ENCODE measurements at regions not wholly inside any gene's neighbourhood (a gene's known extent, or its start where the extent isn't known, plus 50 kb on each side); places are given as distances from the start of the nearest gene placed in this dataset.
"Not testable (repeated sequence)": the region's sequence is repeated elsewhere in the genome, so short reads cannot be mapped to it uniquely, and the experiment has no call there.

DNA sequence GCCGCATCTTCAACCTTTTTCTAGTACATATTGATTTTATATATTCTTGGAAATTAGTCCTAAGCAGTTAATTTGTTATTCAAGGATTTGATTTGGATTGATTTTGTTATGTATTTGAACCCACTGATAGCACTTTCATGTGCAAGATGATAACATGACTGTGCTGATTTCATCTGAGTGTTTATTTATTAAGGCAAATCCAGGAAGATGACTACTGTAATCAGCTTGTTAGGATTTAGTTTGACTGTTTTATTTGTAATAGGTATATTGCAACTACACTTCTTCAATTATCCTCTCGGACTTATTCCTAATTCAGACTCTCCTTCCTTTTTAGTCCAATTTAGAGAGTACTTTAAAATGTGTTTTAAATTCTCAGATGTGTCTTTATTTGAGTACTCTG is 75.1 kb upstream of the PRKG1 start:
- DNase-seq, result no peak

- no peak for DNase-seq
These were observed 74.1 kb upstream of the PRKG1 start for GRCh38 chr10:51000164-51000563.

DNA sequence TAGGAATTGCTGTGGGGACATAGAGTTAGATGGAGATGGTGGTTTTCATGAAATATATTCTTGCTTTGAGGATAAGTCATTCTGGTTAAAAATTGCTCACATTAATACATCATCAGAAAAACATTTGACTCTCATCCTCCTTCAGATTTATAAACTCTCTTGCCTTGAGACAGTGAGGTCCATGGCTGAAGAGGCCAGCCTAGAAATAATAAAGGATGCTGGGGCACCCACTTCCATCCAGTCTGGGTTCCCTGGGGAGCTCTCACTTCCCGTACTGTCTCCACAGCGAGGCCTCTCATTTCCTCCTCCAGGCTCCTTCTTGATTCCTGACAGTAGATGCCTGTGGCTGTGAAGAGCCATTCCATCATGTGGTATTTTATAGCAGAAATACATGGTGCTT is 73.3 kb upstream of the PRKG1 start:
- no peak for DNase-seq

DNA sequence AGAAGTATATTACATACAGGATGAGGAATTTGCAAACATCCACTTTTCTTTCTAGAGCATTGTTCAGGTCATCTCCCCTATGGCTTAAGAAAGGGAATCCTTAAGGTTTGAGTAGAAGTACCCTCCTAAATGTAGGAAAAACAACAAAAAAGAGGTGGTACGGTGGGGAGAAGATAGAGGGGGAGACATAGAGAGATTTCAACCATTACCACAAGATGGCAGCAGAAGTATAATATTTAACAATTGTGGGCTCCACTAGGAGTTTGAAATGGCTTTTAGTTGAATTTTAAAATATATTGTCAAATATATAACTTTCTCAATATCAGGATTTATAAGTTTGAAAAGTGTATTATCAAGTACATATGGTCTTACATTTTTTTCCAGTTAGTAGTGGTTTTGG is 72.7 kb upstream of the PRKG1 start:
- no peak for DNase-seq

DNA sequence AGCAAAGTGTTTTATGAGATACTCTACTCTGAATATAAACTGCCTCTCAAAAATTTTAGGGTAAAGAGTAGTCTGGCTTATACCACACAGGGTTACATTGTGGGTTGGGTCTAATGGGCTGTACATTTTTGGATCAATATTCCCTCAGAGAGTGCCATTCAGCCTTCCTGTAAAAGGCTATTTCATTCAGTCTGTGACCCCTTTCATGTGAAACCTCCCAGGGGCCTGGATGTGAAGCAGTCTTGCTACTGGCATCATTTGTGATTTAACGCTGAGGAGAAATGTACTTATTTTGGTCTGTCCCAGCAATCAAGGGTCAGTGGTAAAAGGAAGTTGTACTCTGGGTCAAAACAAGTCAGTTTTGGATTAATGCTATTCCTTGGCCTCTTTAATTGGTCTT is 71.8 kb upstream of the PRKG1 start:
- DNase-seq, result no peak

- no peak for DNase-seq
These were observed 69.5 kb upstream of the PRKG1 start for GRCh38 chr10:51004776-51005175.

- DNase-seq, result no peak
These were observed 68.7 kb upstream of the PRKG1 start for GRCh38 chr10:51005551-51005950.

GRCh38 chr10:51006686-51007085 is 67.6 kb upstream of the PRKG1 start:
- no peak for DNase-seq

DNA sequence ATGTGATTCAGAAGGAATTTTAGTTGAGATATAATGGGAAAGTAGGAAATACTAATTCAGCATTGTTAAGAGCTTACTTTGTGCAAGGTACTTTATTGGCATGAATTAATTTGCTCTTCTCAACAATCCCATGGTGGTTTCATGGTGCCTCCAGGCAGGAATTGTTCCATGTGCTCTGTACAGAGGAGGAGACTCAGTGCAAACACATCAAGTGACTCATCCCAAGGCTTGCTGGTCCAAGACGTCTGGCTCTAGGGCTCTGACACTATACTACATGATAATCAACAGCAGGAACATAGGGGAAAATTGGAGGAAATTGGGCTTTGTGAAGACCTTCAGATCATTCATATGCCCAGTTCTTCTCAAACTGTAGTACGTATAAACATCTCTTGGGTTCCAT is 66.5 kb upstream of the PRKG1 start:
- DNase-seq, result no peak

DNA sequence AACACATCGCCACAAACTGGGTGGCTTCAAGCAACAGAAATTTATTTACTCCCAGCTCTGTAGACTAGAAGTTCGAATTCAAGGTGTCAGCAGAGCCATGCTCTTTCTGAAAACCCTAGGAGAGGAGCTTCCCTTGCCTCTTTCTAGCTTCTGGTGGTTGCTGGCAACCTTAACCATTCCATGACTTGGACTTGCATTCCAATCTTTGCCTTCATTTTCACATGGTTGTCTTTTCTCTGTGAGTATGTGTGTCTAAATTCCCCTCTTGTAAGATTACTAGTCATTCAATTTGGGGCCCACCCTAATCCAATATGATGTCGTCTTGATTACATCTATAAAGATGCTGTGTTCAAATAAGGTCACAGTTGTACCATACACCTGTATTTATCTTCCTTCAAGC is 65.9 kb upstream of the PRKG1 start:
- DNase-seq, result no peak

DNA sequence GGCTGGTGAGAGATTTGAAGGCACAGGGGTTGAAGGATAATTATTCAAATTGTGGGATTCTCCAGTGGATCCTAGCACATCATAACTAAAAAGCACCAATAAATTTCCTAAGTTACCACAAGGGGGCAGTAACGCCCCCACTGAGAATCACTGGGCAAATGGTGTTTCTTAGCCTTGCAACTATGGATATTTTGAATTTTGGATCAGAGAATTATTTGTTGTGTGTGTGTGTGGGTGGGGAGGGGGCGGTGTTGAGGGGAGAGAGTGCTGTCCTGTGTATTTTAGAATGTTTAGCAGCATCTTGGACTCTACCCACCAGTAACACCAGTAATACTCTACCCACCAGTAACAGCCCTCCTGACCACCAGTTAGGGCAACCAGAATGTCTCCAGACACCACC is 63.3 kb upstream of the PRKG1 start:
- DNase-seq, result peak; percentile 4

DNA sequence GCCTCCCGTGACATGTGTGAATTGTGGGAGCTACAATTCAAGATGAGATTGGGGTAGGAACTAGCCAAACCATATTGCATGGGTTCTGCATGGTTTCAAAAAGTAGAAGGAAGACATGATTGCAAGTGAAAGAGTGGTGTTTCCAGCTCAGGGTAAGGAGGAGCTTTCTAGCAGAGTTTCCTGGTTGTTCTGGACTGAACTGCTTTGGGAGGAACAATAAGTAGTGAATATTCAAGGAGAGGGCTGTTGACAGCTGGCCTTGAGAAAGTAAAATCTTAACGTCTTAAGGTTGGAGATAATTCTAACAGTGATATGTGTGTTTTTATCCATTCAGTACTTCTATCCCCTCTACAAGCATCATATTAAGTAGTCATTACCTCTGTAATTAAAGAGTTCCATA is 62.2 kb upstream of the PRKG1 start:
- DNase-seq, result no peak

GRCh38 chr10:51014680-51015389 is 59.5 kb upstream of the PRKG1 start:
- DNase-seq, result no peak

DNA sequence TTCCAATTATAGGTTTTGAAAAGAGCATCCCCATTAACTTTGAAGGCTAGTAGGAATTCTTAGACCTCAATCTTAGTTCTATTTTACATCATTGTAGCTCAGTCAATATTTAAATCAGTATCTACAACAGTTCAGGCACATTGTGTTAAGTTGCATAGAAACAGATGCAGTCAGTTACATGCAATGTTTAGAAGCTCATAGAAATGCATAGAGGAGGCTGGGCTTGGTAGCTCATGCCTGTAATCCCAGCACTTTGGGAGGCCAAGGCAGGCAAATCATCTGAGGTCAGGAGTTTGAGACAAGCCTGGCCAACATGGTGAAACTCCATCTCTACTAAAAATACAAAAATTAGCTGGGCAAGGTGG is 58.9 kb upstream of the PRKG1 start:
- DNase-seq, result not testable (repeated sequence)

DNA sequence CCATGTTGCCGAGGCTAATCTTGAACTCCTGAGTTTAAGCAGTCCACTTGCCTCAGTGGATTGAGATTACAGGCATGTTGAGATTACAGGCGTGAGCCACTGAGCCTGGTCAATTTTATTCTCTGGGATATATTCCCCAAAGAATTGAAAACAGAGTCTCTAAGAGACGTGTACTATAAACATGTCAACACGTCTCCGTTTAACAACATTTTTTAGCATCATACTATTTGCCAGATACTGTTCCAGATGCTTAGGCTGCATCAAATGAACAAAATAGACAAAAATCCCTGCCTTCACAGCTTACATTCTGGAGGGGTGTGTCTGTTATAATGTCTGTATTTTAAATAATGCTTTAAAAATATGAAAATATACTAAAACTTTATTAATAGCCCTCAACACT is 54.1 kb upstream of the PRKG1 start:
- no peak for DNase-seq

DNA sequence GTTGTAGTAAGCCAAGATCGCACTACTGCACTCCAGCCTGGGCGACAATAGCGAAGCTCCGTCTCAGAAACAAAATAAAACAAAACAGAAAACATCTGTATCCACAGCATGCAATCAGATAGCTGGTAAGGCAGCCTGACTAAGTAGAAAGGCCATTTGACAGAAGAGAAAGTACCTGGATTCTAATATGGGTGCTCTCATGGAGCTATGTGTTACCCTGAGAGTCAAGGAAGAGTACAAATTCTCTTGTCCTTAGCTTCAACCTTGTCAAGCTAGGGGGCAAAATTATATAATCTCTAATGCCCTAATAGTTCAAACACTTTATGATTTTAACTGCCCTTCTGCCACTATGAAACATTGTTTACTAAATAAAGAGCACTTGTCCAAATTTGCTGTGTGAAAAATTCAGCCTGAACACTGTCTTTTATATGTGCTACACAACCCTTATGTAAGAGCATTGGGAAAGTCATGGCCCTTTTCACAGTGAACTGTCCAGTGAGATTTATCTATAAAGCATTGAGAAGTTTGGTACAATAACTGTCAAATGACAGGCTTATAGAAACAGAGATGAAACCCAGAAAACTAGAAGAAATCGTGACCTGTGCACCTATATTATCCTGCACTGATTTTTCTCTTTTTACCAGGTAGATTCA is 51.2 kb upstream of the PRKG1 start:
- no peak for DNase-seq

GRCh38 chr10:51023636-51024035 is 50.7 kb upstream of the PRKG1 start:
- DNase-seq, result no peak

Data from CD4-positive, alpha-beta T cell treated with Interleukin-17A for 4 hours (primary cell).